NCI-H2029 treated with DMSO at 0.1 percent for 48 hours (cell line): ENCODE measurements at regions not wholly inside any gene's neighbourhood (a gene's known extent, or its start where the extent isn't known, plus 50 kb on each side); places are given as distances from the start of the nearest gene placed in this dataset.

Source experiments
- DNase-seq: peaks from one replicate; lab custom pipeline; 2025; lab: John Stamatoyannopoulos, UW

- no peak for DNase-seq
Observed at GRCh38 chr2:2993172-2993692, 384.4 kb downstream of the EIPR1 start.

- DNase-seq, result no peak
Observed at GRCh38 chr2:2992634-2993033, 385.0 kb downstream of the EIPR1 start.

GRCh38 chr2:2985020-2985419 lies 392.6 kb downstream of the EIPR1 start:
- no peak for DNase-seq

GRCh38 chr2:2981000-2981399 lies 396.6 kb downstream of the EIPR1 start:
- no peak for DNase-seq

- DNase-seq, result no peak
Observed at GRCh38 chr2:2974982-2975381, 402.6 kb downstream of the EIPR1 start.

- no peak for DNase-seq
Observed at GRCh38 chr2:2960441-2961133, 417.0 kb downstream of the EIPR1 start.

- peak; percentile 66 for DNase-seq
Observed at GRCh38 chr2:2950403-2950952, 427.1 kb downstream of the EIPR1 start.

GRCh38 chr2:2947406-2947805 lies 430.2 kb downstream of the EIPR1 start:
- no peak for DNase-seq

- no peak for DNase-seq
Observed at GRCh38 chr2:2942906-2943305, 434.7 kb downstream of the EIPR1 start.

GRCh38 chr2:2942225-2942624 lies 435.4 kb downstream of the EIPR1 start:
- no peak for DNase-seq

- no peak for DNase-seq
Observed at GRCh38 chr2:2941205-2941604, 436.4 kb downstream of the EIPR1 start.

GRCh38 chr2:2940702-2941101 lies 436.9 kb downstream of the EIPR1 start:
- DNase-seq, result no peak

- no peak for DNase-seq
Observed at GRCh38 chr2:2940061-2940460, 437.6 kb downstream of the EIPR1 start.

- no peak for DNase-seq
Observed at GRCh38 chr2:2939078-2939795, 438.4 kb downstream of the EIPR1 start.

- DNase-seq, result no peak
Observed at GRCh38 chr2:2938481-2938880, 439.1 kb downstream of the EIPR1 start.

GRCh38 chr2:2935445-2936149 lies 442.0 kb downstream of the EIPR1 start:
- DNase-seq, result no peak

GRCh38 chr2:2933426-2933825 lies 444.2 kb downstream of the EIPR1 start:
- DNase-seq, result no peak

- DNase-seq, result no peak
Observed at GRCh38 chr2:2932692-2933305, 444.8 kb downstream of the EIPR1 start.

- no peak for DNase-seq
Observed at GRCh38 chr2:2932189-2932588, 445.4 kb downstream of the EIPR1 start.

- DNase-seq, result no peak
Observed at GRCh38 chr2:2931318-2932075, 446.1 kb downstream of the EIPR1 start.

- no peak for DNase-seq
Observed at GRCh38 chr2:2930841-2931240, 446.8 kb downstream of the EIPR1 start.

GRCh38 chr2:2926858-2927175 lies 450.8 kb downstream of the EIPR1 start:
- DNase-seq, result no peak
